H1 (cell line): ENCODE measurements at regions not wholly inside any gene's neighbourhood (a gene's known extent, or its start where the extent isn't known, plus 50 kb on each side); places are given as distances from the start of the nearest gene placed in this dataset.

Experiments
- CTCF ChIA-PET: fragments of 300-600 bp; sonication (Branson Sonifier 250); formaldehyde crosslinking; loops from one replicate; lab custom pipeline; 2021; ENCODE audit not compliant: partially characterized antibody; lab: Charles Lee
- POLR2A ChIA-PET: fragments of 300-600 bp; sonication (Branson Sonifier 250); formaldehyde crosslinking; loops from one replicate; lab custom pipeline; 2021; ENCODE audit warnings: inconsistent platforms; ENCODE audit not compliant: partially characterized antibody; lab: Charles Lee
- DNase-seq, 2 experiments: peaks; one replicate each; pipeline versions ENCODE4 v3.0.0 to v3.0.0-alpha.2; 2010 to 2022; ENCODE audit warnings: low spot score in 2 of 2, low read depth in 1 of 2, mixed read lengths in 1 of 2
- FAIRE-seq: peaks from 2 replicates; lab custom pipeline; 2011; peaks lifted over from hg19 to GRCh38; lab: Jason Lieb, UNC
- H2AFZ ChIP-seq: 2 replicates; pipeline ENCODE4 v1.8.1; 2012; ENCODE audit warnings: low read length, inconsistent platforms
- H2AK5ac ChIP-seq: 2 replicates; pipeline ENCODE4 v1.6.1; 2013; ENCODE audit warnings: low read depth, low read length
- H2BK120ac ChIP-seq: replicated peaks from 2 replicates; pipeline ENCODE3; 2013; ENCODE audit warnings: low read depth, low read length, inconsistent platforms
- H2BK12ac ChIP-seq: 2 replicates; pipeline ENCODE4 v1.6.1; 2013; ENCODE audit warnings: low read depth, low read length
- H2BK15ac ChIP-seq: 2 replicates; pipeline ENCODE4 v1.6.1; 2013; ENCODE audit warnings: low read length
- H2BK20ac ChIP-seq: 2 replicates; pipeline ENCODE4 v1.6.1; 2013; ENCODE audit warnings: low read length
- H2BK5ac ChIP-seq: 2 replicates; pipeline ENCODE4 v1.6.1; 2013; ENCODE audit warnings: low read depth, low read length
- H3K14ac ChIP-seq: 2 replicates; pipeline ENCODE4 v1.6.1; 2013; ENCODE audit warnings: inconsistent platforms; ENCODE audit not compliant: insufficient read length
- H3K18ac ChIP-seq: 2 replicates; pipeline ENCODE4 v1.6.1; 2013; ENCODE audit warnings: low read length; ENCODE audit errors: extremely low read depth
- H3K23ac ChIP-seq: 2 replicates; pipeline ENCODE4 v1.6.1; 2013; ENCODE audit warnings: inconsistent platforms; ENCODE audit not compliant: insufficient read length
- H3K23me2 ChIP-seq: 2 replicates; pipeline ENCODE4 v1.6.1; 2013; ENCODE audit warnings: low read depth, low read length
- H3K27ac ChIP-seq: 2 replicates; pipeline ENCODE4 v1.6.1; 2011; ENCODE audit warnings: low read depth, low read length, inconsistent platforms
- H3K27me3 ChIP-seq, 4 experiments: replicated peaks in 1 of 4; 1 replicate in 1 of 4; 2 replicates in 3 of 4; pipeline versions ENCODE4 v1.6.1 to v1.8.1; 2011 to 2013; ENCODE audit warnings: low read length in 3 of 4, mild to moderate bottlenecking in 3 of 4, inconsistent platforms in 2 of 4, mixed read lengths in 2 of 4, moderate library complexity in 1 of 4; ENCODE audit not compliant: control insufficient read depth in 3 of 4, insufficient read depth in 3 of 4; ENCODE audit errors: extremely low read depth in 1 of 4
- H3K36me3 ChIP-seq, 4 experiments: 2 replicates each; pipeline versions ENCODE4 v1.6.1 to v1.8.1; 2011 to 2013; ENCODE audit warnings: mild to moderate bottlenecking in 4 of 4, low read length in 3 of 4, moderate library complexity in 2 of 4, control low read depth in 1 of 4, inconsistent platforms in 1 of 4; ENCODE audit not compliant: insufficient read depth in 4 of 4, control insufficient read depth in 2 of 4
- H3K4ac ChIP-seq: replicated peaks from 2 replicates; pipeline ENCODE3; 2013; ENCODE audit warnings: low read length, low read depth, mixed read lengths, inconsistent platforms; ENCODE audit not compliant: insufficient read length
- H3K4me1 ChIP-seq, 4 experiments: replicated peaks in 1 of 4; 1 replicate in 1 of 4; 2 replicates in 3 of 4; pipeline versions ENCODE4 v1.6.1 to v1.8.1; 2011 to 2013; ENCODE audit warnings: low read length in 3 of 4, inconsistent platforms in 2 of 4, mixed read lengths in 1 of 4; ENCODE audit not compliant: insufficient read depth in 4 of 4, control insufficient read depth in 3 of 4
- H3K4me2 ChIP-seq, 2 experiments: 2 replicates each; pipeline versions ENCODE4 v1.6.1 to v1.8.1; 2011 to 2013; ENCODE audit warnings: low read depth in 2 of 2, low read length in 2 of 2, control low read depth in 1 of 2, inconsistent platforms in 1 of 2, mild to moderate bottlenecking in 1 of 2; ENCODE audit not compliant: insufficient read depth in 1 of 2
- H3K4me3 ChIP-seq, 4 experiments: fragments of 200-600, 300-600 bp in 1 of 4; sonication (generic), shearing (Covaris generic), sonication (Bioruptor Twin) in 1 of 4; 2 replicates each; pipeline versions ENCODE4 v1.5.1 to v1.8.1; 2011 to 2016; ENCODE audit warnings: low read length in 4 of 4, low read depth in 3 of 4, control low read depth in 2 of 4, inconsistent platforms in 2 of 4, mild to moderate bottlenecking in 2 of 4, mixed read lengths in 1 of 4, moderate library complexity in 1 of 4; ENCODE audit not compliant: insufficient read depth in 2 of 4; ENCODE audit errors: extremely low read depth in 1 of 4
- H3K56ac ChIP-seq: replicated peaks from 2 replicates; pipeline ENCODE3; 2013; ENCODE audit warnings: low read depth, mild to moderate bottlenecking, mixed read lengths, low read length, inconsistent platforms; ENCODE audit not compliant: insufficient read length
- H3K79me1 ChIP-seq: 2 replicates; pipeline ENCODE4 v1.6.1; 2013; ENCODE audit warnings: low read depth, low read length, control low read depth
- H3K79me2 ChIP-seq, 2 experiments: 2 replicates each; pipeline versions ENCODE4 v1.6.1 to v1.8.1; 2012 to 2013; ENCODE audit warnings: low read length in 2 of 2, mild to moderate bottlenecking in 2 of 2, inconsistent platforms in 1 of 2; ENCODE audit not compliant: insufficient read depth in 2 of 2, control insufficient read depth in 1 of 2
- H3K9ac ChIP-seq, 4 experiments: replicated peaks in 1 of 4; 1 replicate in 1 of 4; 2 replicates in 3 of 4; pipeline versions ENCODE4 v1.6.1 to v1.8.1; 2011 to 2013; ENCODE audit warnings: low read depth in 3 of 4, low read length in 3 of 4, control low read depth in 2 of 4, mild to moderate bottlenecking in 2 of 4, moderate library complexity in 2 of 4, inconsistent platforms in 1 of 4; ENCODE audit errors: extremely low read depth in 1 of 4
- H3K9me3 ChIP-seq, 2 experiments: 2 replicates each; pipeline versions ENCODE4 v1.6.1 to v1.8.1; 2012 to 2013; ENCODE audit warnings: mild to moderate bottlenecking in 2 of 2, moderate library complexity in 2 of 2, control low read depth in 1 of 2, inconsistent platforms in 1 of 2, low read depth in 1 of 2, low read length in 1 of 2, mixed read lengths in 1 of 2; ENCODE audit not compliant: insufficient read depth in 2 of 2
- H4K20me1 ChIP-seq, 2 experiments: replicated peaks in 1 of 2; 2 replicates each; pipeline versions ENCODE3 to v1.8.1; 2011 to 2013; ENCODE audit warnings: inconsistent platforms in 2 of 2, low read length in 2 of 2, mild to moderate bottlenecking in 1 of 2; ENCODE audit not compliant: insufficient read depth in 2 of 2, control insufficient read depth in 1 of 2
- H4K5ac ChIP-seq: 2 replicates; pipeline ENCODE4 v1.6.1; 2013; ENCODE audit warnings: low read length, low read depth, mixed read lengths, inconsistent platforms; ENCODE audit not compliant: insufficient read length
- H4K8ac ChIP-seq: 2 replicates; pipeline ENCODE4 v1.8.0; 2013; ENCODE audit warnings: mild to moderate bottlenecking, moderate library complexity, low read length, inconsistent platforms; ENCODE audit not compliant: insufficient read depth; ENCODE audit errors: extremely low read depth
- H4K91ac ChIP-seq: replicated peaks from 2 replicates; pipeline ENCODE3; 2013; ENCODE audit warnings: low read length, mixed read lengths, inconsistent platforms; ENCODE audit not compliant: insufficient read length
- ATF2 ChIP-seq: IDR thresholded peaks from 2 replicates; pipeline ENCODE4 v1.6.1; 2012; ENCODE audit warnings: low read length, inconsistent platforms
- CHD1 ChIP-seq: IDR thresholded peaks from 2 replicates; pipeline ENCODE4 v1.6.1; 2012; ENCODE audit warnings: low read depth, low read length, improper control_type of control experiment
- NANOG ChIP-seq: IDR thresholded peaks from 2 replicates; pipeline ENCODE4 v1.6.1; 2011; ENCODE audit warnings: low read length, low read depth, mild to moderate bottlenecking, inconsistent platforms; ENCODE audit not compliant: insufficient read depth, poor library complexity, severe bottlenecking
- POU5F1 ChIP-seq: IDR thresholded peaks from 2 replicates; pipeline ENCODE4 v1.6.1; 2011; ENCODE audit warnings: low read depth, mild to moderate bottlenecking, low read length, moderate library complexity
- WGBS, 2 experiments: shearing (Covaris generic) in 1 of 2; methylation state at CpG; one replicate each; pipeline versions ENCODE4 v1.1.6 to v1.1.7; 2013 to 2015; ENCODE audit warnings: low lambda C conversion rate in 2 of 2, mixed read lengths in 2 of 2, inconsistent platforms in 1 of 2, low coverage in 1 of 2, missing lambda C conversion rate in 1 of 2; ENCODE audit not compliant: insufficient replicate concordance in 2 of 2, insufficient coverage in 1 of 2, insufficient read length in 1 of 2; ENCODE audit errors: extremely low coverage in 1 of 2, missing lambda C conversion rate in 1 of 2; 5-methylcytosine and 5-hydroxymethylcytosine counted together

GRCh38 chr14:87579036-87579435 is 413.9 kb downstream of the GALC start:
- H3K56ac ChIP-seq = no peak overlapping the region
- no peaks in the 10 kb centered on the region for H3K79me2 ChIP-seq
- no peak overlapping the region for H2AK5ac ChIP-seq
- H3K4me1 ChIP-seq = no peaks in the 10 kb centered on the region
- H2BK5ac ChIP-seq = no peak overlapping the region
- WGBS, 2 experiments = 89% methylated on average over 2 of the region's 2 CpGs; no CpG with 5 or more reads in 1 of the 2 experiments
- H3K4me2 ChIP-seq = no peak overlapping the region
- no peaks in the 10 kb centered on the region for H4K20me1 ChIP-seq
- H3K27ac ChIP-seq = no peak overlapping the region
- POLR2A ChIA-PET = no interaction called here
- H3K9me3 ChIP-seq = no peaks in the 10 kb centered on the region
- no peak overlapping the region for H2BK12ac ChIP-seq
- no peak overlapping the region for H2BK120ac ChIP-seq
- no peak for FAIRE-seq
- no peak overlapping the region for H3K4ac ChIP-seq
- no peak for DNase-seq
- no peak overlapping the region for H4K91ac ChIP-seq
- H3K23ac ChIP-seq = no peak overlapping the region
- H3K27me3 ChIP-seq = no peaks in the 10 kb centered on the region; a peak in 1 of 7 replicates
- TF ChIP-seq POU5F1 (no peak), CHD1 (no peak), NANOG (no peak), ATF2 (no peak)
- no peak overlapping the region for H3K14ac ChIP-seq
- H2AFZ ChIP-seq = no peak overlapping the region
- no peaks in the 10 kb centered on the region for H3K23me2 ChIP-seq
- H2BK20ac ChIP-seq = no peak overlapping the region
- no peaks in the 10 kb centered on the region for H3K79me1 ChIP-seq
- H3K36me3 ChIP-seq = no peaks in the 10 kb centered on the region
- H4K5ac ChIP-seq = no peak overlapping the region
- no peak overlapping the region for H3K18ac ChIP-seq
- H2BK15ac ChIP-seq = no peak overlapping the region
- no peak overlapping the region for H4K8ac ChIP-seq
- H3K9ac ChIP-seq = no peak overlapping the region
- H3K4me3 ChIP-seq = no peak overlapping the region
- CTCF ChIA-PET = interaction anchor here (2.1 kb wide), 1 partner anchor 37 kb away, joined by 9 read pairs; no protein-coding TSS in a partner anchor
